Mucosa of rectum (tissue), 2 donors: ENCODE measurements at regions not wholly inside any gene's neighbourhood (a gene's known extent, or its start where the extent isn't known, plus 50 kb on each side); places are given as distances from the start of the nearest gene placed in this dataset.

Experiments
- H3K27ac ChIP-seq, 2 donors: one replicate each; pipeline ENCODE4 v1.7.0; 2013; ENCODE audit warnings: inconsistent platforms in 2 of 2, low read depth in 2 of 2, low read length in 2 of 2
- H3K27me3 ChIP-seq, 2 donors: one replicate each; pipeline ENCODE4 v1.7.0; 2013; ENCODE audit warnings: low read length in 2 of 2; ENCODE audit not compliant: control insufficient read depth in 2 of 2, insufficient read depth in 2 of 2
- H3K36me3 ChIP-seq, 2 donors: one replicate each; pipeline ENCODE4 v1.7.0; 2013; ENCODE audit warnings: low read length in 2 of 2; ENCODE audit not compliant: control insufficient read depth in 2 of 2, insufficient read depth in 2 of 2
- H3K4me1 ChIP-seq, 2 donors: one replicate each; pipeline ENCODE4 v1.7.0; 2013; ENCODE audit warnings: low read length in 2 of 2, mild to moderate bottlenecking in 1 of 2; ENCODE audit not compliant: control insufficient read depth in 2 of 2, insufficient read depth in 2 of 2
- H3K4me3 ChIP-seq, 2 donors: one replicate each; pipeline ENCODE4 v1.7.0; 2013; ENCODE audit warnings: low read length in 2 of 2
- H3K9ac ChIP-seq, 2 donors: one replicate each; pipeline ENCODE4 v1.7.0; 2013; ENCODE audit warnings: low read length in 2 of 2, low read depth in 1 of 2, mild to moderate bottlenecking in 1 of 2
- H3K9me3 ChIP-seq, 2 donors: one replicate each; pipeline ENCODE4 v1.7.0; 2013; ENCODE audit warnings: low read length in 2 of 2; ENCODE audit not compliant: control insufficient read depth in 2 of 2
- donor health status: healthy.
- donor health status: Normal muscosa, but diverticular disease.

DNA sequence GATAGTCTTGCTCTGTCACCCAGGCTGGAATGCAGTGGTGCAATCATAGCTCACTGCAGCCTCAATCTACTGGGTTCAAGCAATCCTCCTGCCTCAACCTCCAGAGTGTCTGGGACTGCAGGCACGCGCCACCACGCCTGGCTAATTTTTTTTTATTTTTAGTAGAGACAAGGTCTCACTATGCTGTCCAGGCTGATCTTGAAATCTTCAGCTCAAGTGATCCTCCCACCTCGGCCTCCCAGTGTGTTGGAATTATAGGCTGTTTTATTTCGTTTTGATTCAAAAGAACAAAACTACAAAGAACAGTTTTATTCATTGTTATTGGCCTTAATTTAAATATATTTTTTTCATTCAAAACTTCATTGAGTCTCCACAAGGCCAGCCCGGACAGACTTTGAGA is 109.8 kb upstream of the NFE2L3 start:
- no peak overlapping the region for H3K4me3 ChIP-seq
- H3K27me3 ChIP-seq, result peaks cover 2 to 3% of the 10 kb centered on the region in 2 donors
- H3K9ac ChIP-seq, result no peak overlapping the region

DNA sequence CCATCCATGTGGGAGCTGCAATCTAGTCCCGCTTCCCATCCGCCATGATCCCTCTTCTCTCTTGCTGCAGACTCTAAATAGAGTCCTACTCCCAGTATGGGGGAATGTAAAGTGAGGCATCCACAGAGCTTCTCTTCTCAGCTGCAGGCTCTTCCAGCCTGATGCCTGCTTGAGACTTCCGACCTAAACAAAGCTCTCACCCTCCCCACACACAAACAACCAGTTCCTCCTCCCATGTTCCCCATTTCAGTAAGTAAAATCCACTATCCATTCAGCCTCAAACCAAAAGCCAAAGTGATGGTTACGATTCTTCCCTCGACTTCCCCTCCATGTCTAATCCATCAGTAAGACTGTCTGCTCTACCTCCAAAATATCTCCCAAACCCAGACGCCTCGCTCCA is 108.2 kb upstream of the NFE2L3 start:
- Histone ChIP-seq H3K27me3 (peaks cover 2 to 3% of the 10 kb centered on the region in 2 donors), H3K27ac (no peak overlapping the region), H3K4me1 (no peaks in the 10 kb centered on the region)

More for the DNA sequence above, 109.8 kb upstream of the NFE2L3 start:
- Histone ChIP-seq H3K36me3 (no peaks in the 10 kb centered on the region), H3K27ac (no peak overlapping the region), H3K9me3 (no peaks in the 10 kb centered on the region), H3K4me1 (no peaks in the 10 kb centered on the region)

DNA sequence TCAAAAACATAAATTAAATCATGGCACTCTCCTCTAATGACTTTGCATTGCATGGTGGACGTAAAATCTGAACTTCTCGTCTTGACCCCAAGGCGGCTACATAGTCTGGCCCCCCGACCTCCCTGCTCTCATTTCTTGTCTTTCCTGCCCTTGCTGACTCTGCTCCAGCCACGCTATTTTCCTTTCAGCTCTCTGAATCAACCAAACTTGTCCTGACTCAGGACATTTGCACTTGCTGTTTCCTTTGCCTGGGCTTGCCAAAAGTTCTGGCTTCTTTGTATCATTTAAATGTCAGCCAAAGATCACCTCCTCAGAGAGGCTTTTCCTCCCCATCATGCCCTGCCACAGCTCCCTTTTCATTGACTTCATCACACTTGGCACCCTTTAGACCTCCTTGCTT is 107.7 kb upstream of the NFE2L3 start:
- H3K27me3 ChIP-seq, result peaks cover 2 to 3% of the 10 kb centered on the region in 2 donors
- no peaks in the 10 kb centered on the region for H3K36me3 ChIP-seq
- H3K4me3 ChIP-seq, result no peak overlapping the region
- H3K4me1 ChIP-seq, result no peaks in the 10 kb centered on the region
- H3K9me3 ChIP-seq, result no peaks in the 10 kb centered on the region
- H3K9ac ChIP-seq, result no peak overlapping the region
- no peak overlapping the region for H3K27ac ChIP-seq

More for the DNA sequence above, 108.2 kb upstream of the NFE2L3 start:
- Histone ChIP-seq H3K9me3 (no peaks in the 10 kb centered on the region), H3K4me3 (no peak overlapping the region), H3K36me3 (no peaks in the 10 kb centered on the region), H3K9ac (no peak overlapping the region)

DNA sequence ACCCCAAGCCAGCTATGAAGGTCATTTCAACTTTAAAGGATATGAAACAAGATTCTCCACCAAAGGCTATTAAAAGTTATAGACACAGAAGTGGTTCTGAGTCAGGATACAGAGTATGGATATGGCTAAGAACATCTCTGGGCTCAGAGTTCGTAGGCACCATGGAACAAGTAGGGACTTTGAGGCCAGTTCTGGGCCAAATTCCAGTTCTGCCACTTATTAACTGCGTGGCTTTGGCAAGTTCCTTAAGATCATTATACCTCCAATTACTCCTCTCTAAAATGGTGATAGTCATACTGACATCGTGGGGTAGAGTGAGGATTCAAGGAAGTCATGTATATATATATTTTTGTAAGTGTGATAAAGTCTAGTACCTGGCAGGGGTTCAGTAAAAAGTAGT is 105.8 kb upstream of the NFE2L3 start:
- Histone ChIP-seq H3K9ac (no peak overlapping the region), H3K27ac (no peak overlapping the region), H3K9me3 (no peaks in the 10 kb centered on the region), H3K4me1 (no peaks in the 10 kb centered on the region), H3K27me3 (peaks cover 0 to 2% of the 10 kb centered on the region in 2 donors), H3K36me3 (no peaks in the 10 kb centered on the region), H3K4me3 (no peak overlapping the region)

DNA sequence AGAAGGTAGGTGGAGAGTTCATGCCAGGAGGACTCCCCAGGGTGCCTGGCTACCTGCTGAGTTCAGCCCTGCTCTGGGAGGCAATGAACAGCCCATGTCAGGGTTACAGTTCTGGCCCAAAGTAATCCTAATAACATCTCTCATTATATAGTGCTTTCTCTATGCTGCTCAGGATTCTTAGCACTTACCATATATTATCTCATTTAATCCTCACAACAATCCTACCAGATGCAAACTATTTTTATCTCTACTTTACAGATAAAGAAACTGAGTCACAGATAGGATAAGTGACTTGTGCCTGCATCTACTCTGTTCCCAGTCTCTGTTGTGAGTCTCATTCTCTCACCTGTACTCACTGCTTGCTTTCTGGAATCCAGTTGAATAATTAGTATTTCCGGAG is 105.1 kb upstream of the NFE2L3 start:
- Histone ChIP-seq H3K9me3 (no peaks in the 10 kb centered on the region), H3K9ac (no peak overlapping the region), H3K36me3 (no peaks in the 10 kb centered on the region), H3K27ac (no peak overlapping the region), H3K27me3 (peaks cover 0 to 2% of the 10 kb centered on the region in 2 donors), H3K4me3 (no peak overlapping the region), H3K4me1 (no peaks in the 10 kb centered on the region)

DNA sequence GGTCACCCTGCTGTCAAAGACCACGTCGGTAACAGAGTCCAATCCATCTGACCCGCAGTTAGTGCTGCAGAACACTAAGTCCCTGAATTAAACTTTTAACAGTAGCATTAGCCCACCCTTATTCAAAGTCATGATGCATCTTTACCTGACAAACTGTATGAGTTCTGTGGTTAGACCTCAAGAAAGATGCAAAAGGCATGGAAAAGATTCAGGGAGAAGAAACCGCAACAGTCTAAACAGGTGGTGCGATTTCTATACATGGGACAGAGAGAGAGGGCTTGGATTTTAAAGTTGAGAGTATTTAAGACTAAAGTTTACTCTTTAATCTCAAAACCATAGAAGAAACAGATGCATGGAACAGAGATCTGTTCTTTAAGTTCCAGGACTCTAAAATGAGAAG is 103.3 kb upstream of the NFE2L3 start:
- H3K9ac ChIP-seq, result no peak overlapping the region
- no peaks in the 10 kb centered on the region for H3K4me1 ChIP-seq
- H3K27ac ChIP-seq, result no peak overlapping the region
- no peaks in the 10 kb centered on the region for H3K27me3 ChIP-seq
- no peak overlapping the region for H3K4me3 ChIP-seq
- no peaks in the 10 kb centered on the region for H3K36me3 ChIP-seq
- no peaks in the 10 kb centered on the region for H3K9me3 ChIP-seq

DNA sequence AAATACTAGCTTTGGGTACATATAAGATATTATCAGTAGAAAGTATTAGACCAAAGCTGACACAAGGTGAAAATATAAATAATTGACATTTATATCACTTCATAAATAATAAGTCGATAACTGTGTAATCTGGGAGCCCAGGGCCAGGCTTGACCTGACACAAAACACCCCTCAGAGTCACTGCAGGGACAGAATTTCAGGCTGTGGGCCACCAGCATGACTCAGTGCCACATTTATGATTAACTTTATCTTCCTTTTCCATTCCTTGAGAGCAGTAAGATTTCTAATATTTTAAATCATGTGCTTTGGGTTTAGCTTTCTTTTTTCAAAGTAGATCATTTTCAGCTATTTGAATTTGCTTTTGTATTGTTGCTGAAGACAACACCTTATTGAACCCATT is 102.9 kb upstream of the NFE2L3 start:
- H3K27ac ChIP-seq, result no peak overlapping the region
- H3K4me1 ChIP-seq, result no peaks in the 10 kb centered on the region
- no peak overlapping the region for H3K9ac ChIP-seq
- no peaks in the 10 kb centered on the region for H3K36me3 ChIP-seq
- H3K4me3 ChIP-seq, result no peak overlapping the region
- no peaks in the 10 kb centered on the region for H3K27me3 ChIP-seq
- H3K9me3 ChIP-seq, result no peaks in the 10 kb centered on the region

DNA sequence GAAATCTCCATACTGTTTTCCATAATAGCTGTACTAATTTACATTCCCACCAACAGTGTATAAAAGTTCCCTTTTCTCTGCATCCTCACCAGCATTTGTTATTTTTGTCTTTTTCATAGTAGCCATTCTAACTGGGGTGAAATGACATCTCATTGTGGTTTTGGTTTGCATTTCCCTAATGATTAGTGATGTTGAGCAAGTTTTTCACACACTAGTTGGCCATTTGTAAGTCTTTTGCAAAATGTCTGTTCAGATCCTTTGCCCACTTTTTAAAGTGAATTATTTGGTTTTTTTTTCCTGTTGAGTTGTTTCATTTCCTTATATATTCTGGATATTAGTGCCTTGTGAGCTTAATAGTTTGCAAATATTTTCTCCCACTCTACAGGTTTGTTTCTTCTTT is 101.0 kb upstream of the NFE2L3 start:
- no peaks in the 10 kb centered on the region for H3K9me3 ChIP-seq
- H3K27ac ChIP-seq, result no peak overlapping the region
- no peaks in the 10 kb centered on the region for H3K36me3 ChIP-seq
- no peaks in the 10 kb centered on the region for H3K4me1 ChIP-seq
- H3K4me3 ChIP-seq, result no peak overlapping the region
- H3K27me3 ChIP-seq, result no peaks in the 10 kb centered on the region
- H3K9ac ChIP-seq, result no peak overlapping the region

DNA sequence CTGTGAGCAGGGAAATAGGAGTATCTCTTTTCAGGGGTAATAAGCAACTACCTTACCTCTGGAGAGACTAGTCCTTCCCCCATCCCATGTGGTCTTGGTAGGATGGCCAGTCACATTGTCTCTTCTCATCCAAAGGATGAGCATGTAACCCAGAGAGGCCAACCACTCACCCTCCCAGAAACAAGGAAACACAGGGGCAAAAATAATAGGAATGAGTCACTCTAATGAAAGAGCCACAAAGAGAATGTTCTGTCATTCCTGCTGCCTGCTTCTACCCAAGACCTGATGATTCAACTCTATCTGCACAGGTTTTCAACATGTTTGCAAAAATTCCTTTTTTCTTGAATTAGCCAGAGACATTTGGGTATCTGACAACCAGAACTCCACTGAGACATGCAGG is 99.3 kb upstream of the NFE2L3 start:
- H3K27me3 ChIP-seq, result no peaks in the 10 kb centered on the region
- H3K4me3 ChIP-seq, result no peak overlapping the region
- no peaks in the 10 kb centered on the region for H3K36me3 ChIP-seq
- no peak overlapping the region for H3K9ac ChIP-seq
- H3K4me1 ChIP-seq, result no peaks in the 10 kb centered on the region
- no peak overlapping the region for H3K27ac ChIP-seq
- H3K9me3 ChIP-seq, result no peaks in the 10 kb centered on the region

DNA sequence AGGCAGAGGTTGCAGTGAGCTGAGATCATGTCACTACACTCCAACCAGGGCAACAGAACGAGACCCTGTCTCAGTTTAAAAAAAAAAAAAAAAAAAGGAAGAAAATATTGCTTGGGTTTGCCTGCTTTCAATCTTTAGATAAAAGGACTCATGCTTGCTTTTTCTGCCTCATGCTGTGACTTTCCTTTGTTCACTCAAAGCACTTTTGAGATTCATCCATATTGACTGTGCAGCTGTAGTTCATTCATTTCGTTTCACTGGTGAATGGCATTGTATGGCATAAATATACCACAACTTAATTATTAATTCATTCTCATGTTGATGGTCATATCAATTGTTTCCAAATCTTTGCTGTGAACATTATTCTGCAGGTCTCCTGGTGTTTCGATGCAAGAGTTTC is 97.6 kb upstream of the NFE2L3 start:
- no peak overlapping the region for H3K27ac ChIP-seq
- no peaks in the 10 kb centered on the region for H3K9me3 ChIP-seq
- no peak overlapping the region for H3K9ac ChIP-seq
- H3K36me3 ChIP-seq, result no peaks in the 10 kb centered on the region
- H3K27me3 ChIP-seq, result no peaks in the 10 kb centered on the region
- no peaks in the 10 kb centered on the region for H3K4me1 ChIP-seq
- no peak overlapping the region for H3K4me3 ChIP-seq

DNA sequence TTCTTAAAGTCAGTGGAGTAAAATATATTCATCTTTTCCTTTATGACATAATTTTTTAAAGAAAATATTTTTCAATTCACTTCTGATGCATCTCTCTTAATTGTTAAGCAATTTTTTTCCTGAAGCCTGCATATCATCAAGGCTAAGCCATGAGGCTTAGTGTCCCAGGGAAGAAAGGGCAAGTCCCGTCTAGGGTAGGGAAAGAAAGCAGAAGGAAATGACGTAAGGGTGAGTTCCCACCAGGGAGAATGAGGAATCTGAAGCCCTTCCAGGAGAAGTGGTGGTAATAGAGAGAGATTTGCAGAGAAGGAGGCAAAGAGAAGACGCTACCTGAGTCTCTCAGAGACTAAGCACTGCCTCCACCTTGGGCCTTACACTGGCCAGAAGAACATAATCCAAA is 96.8 kb upstream of the NFE2L3 start:
- Histone ChIP-seq H3K27ac (no peak overlapping the region), H3K9ac (no peak overlapping the region), H3K9me3 (no peaks in the 10 kb centered on the region), H3K4me1 (no peaks in the 10 kb centered on the region), H3K36me3 (no peaks in the 10 kb centered on the region), H3K27me3 (no peaks in the 10 kb centered on the region), H3K4me3 (no peak overlapping the region)
